Prostate gland (tissue), 2 donors: ENCODE measurements at regions not wholly inside any gene's neighbourhood (a gene's known extent, or its start where the extent isn't known, plus 50 kb on each side); places are given as distances from the start of the nearest gene placed in this dataset.
"Not testable (repeated sequence)": the region's sequence is repeated elsewhere in the genome, so short reads cannot be mapped to it uniquely, and the experiment has no call there.

Source experiments
- DNase-seq: peaks from one replicate; pipeline ENCODE4 v3.0.0-alpha.2; 2019; ENCODE audit warnings: low spot score
- H3K27ac ChIP-seq, 2 donors: fragments of 200-600 bp; sonication (generic); 2 replicates each; pipeline ENCODE4 v1.5.1; 2017 to 2019
- H3K27me3 ChIP-seq: fragments of 200-600 bp; sonication (generic); replicated peaks from 2 replicates; pipeline ENCODE4 v1.5.1; 2019; ENCODE audit not compliant: insufficient read depth
- H3K36me3 ChIP-seq, 2 donors: fragments of 200-600 bp; sonication (generic); 1 replicate in 1 of 2; 2 replicates in 1 of 2; pipeline versions ENCODE4 v1.5.1 to v1.8.1; 2017 to 2019
- H3K4me1 ChIP-seq: fragments of 200-600 bp; sonication (generic); replicated peaks from 2 replicates; pipeline ENCODE4 v1.5.1; 2019
- H3K4me3 ChIP-seq, 2 donors: fragments of 200-600 bp; sonication (generic); 2 replicates each; pipeline ENCODE4 v1.5.1; 2017 to 2019
- H3K9me3 ChIP-seq: fragments of 200-600 bp; sonication (generic); 2 replicates; pipeline ENCODE4 v1.5.1; 2017
- CTCF ChIP-seq, 4 experiments: fragments of 200-600 bp in 2 of 4; fragments of 450-650 bp in 2 of 4; sonication (generic) in 2 of 4; IDR thresholded peaks; 1 replicate in 3 of 4; 2 replicates in 1 of 4; pipeline ENCODE4 v1.5.1; 2016 to 2019; ENCODE audit warnings: antibody characterized with exemption in 4 of 4, mild to moderate bottlenecking in 2 of 4, moderate library complexity in 2 of 4
- POLR2A ChIP-seq: fragments of 450-650 bp; IDR thresholded peaks from one replicate; pipeline ENCODE4 v1.6.1; 2016; ENCODE audit warnings: antibody characterized with exemption, mild to moderate bottlenecking
- POLR2AphosphoS5 ChIP-seq: sonication (generic); formaldehyde crosslinking; IDR thresholded peaks from one replicate; pipeline ENCODE4 v1.6.1; 2017; ENCODE audit warnings: antibody characterized with exemption
- WGBS: methylation state at CpG from one replicate; pipeline ENCODE4 v1.1.5; 2018; 5-methylcytosine and 5-hydroxymethylcytosine counted together
- intact Hi-C: fragments of 100-400 bp; cut with DNase I; formaldehyde crosslinking; loops from one replicate; pipeline ENCODE4 v1.14.2; 2022

GRCh38 chr4:38333219-38333618 is 330.8 kb upstream of the KLF3 start:
- no peaks in the 10 kb centered on the region for H3K27me3 ChIP-seq
- TF ChIP-seq CTCF (IDR thresholded peaks at IDR 0.05), result no peak
- no peak for TF ChIP-seq POLR2A
- no peak for TF ChIP-seq POLR2AphosphoS5

GRCh38 chr4:38334791-38335190 is 329.2 kb upstream of the KLF3 start:
- no peaks in the 10 kb centered on the region for H3K36me3 ChIP-seq
- H3K27me3 ChIP-seq, result no peaks in the 10 kb centered on the region
- no peaks in the 10 kb centered on the region for H3K4me1 ChIP-seq
- no peak for DNase-seq
- TF ChIP-seq CTCF (IDR thresholded peaks at IDR 0.05) (no peak), POLR2AphosphoS5 (peak; percentile 26)
- no peak overlapping the region for H3K4me3 ChIP-seq
- intact Hi-C loops, result no loop called here
- 23% methylated on average over 1 of the region's 1 CpG for WGBS
- no peak overlapping the region for H3K27ac ChIP-seq
- H3K9me3 ChIP-seq, result no peaks in the 10 kb centered on the region

More at GRCh38 chr4:38333219-38333618, 330.8 kb upstream of the KLF3 start:
- H3K36me3 ChIP-seq, result no peaks in the 10 kb centered on the region
- no peak overlapping the region for H3K4me3 ChIP-seq
- H3K27ac ChIP-seq, result no peak overlapping the region
- intact Hi-C loops, result no loop called here
- no peaks in the 10 kb centered on the region for H3K9me3 ChIP-seq
- 58% methylated on average over 2 of the region's 2 CpGs for WGBS
- no peak for DNase-seq
- no peaks in the 10 kb centered on the region for H3K4me1 ChIP-seq

GRCh38 chr4:38338939-38339338 is 325.1 kb upstream of the KLF3 start:
- H3K4me1 ChIP-seq, H3K27ac ChIP-seq, H3K27me3 ChIP-seq, H3K9me3 ChIP-seq, intact Hi-C loops, DNase-seq, H3K36me3 ChIP-seq, H3K4me3 ChIP-seq: not testable (repeated sequence)
- 97% methylated on average over 1 of the region's 1 CpG for WGBS

- WGBS, result 62% methylated on average over 2 of the region's 2 CpGs
- Histone ChIP-seq H3K9me3 (no peaks in the 10 kb centered on the region), H3K4me3 (no peak overlapping the region), H3K4me1 (no peaks in the 10 kb centered on the region), H3K36me3 (no peaks in the 10 kb centered on the region), H3K27ac (no peak overlapping the region), H3K27me3 (no peaks in the 10 kb centered on the region)
- TF ChIP-seq POLR2AphosphoS5 (no peak), POLR2A (no peak), CTCF (IDR thresholded peaks at IDR 0.05) (no peak)
- intact Hi-C loops, result no loop called here
- no peak for DNase-seq
Observed at GRCh38 chr4:38343608-38344007, 320.4 kb upstream of the KLF3 start.

GRCh38 chr4:38344929-38345328 is 319.1 kb upstream of the KLF3 start:
- Histone ChIP-seq H3K27me3 (no peaks in the 10 kb centered on the region), H3K27ac (no peak overlapping the region), H3K4me1 (no peaks in the 10 kb centered on the region), H3K4me3 (no peak overlapping the region), H3K9me3 (no peaks in the 10 kb centered on the region), H3K36me3 (no peaks in the 10 kb centered on the region)
- 43% methylated on average over 1 of the region's 1 CpG for WGBS
- no peak for DNase-seq
- intact Hi-C loops, result no loop called here
- TF ChIP-seq POLR2AphosphoS5, result no peak
- no peak for TF ChIP-seq CTCF (IDR thresholded peaks at IDR 0.05)
- TF ChIP-seq POLR2A, result no peak

GRCh38 chr4:38347251-38347650 is 316.7 kb upstream of the KLF3 start:
- no peak for TF ChIP-seq CTCF (IDR thresholded peaks at IDR 0.05)
- no peak for TF ChIP-seq POLR2AphosphoS5
- TF ChIP-seq POLR2A, result no peak
- no peak overlapping the region for H3K4me3 ChIP-seq
- no peak overlapping the region for H3K27ac ChIP-seq
- no peaks in the 10 kb centered on the region for H3K9me3 ChIP-seq
- 82% methylated on average over 3 of the region's 3 CpGs for WGBS
- no peaks in the 10 kb centered on the region for H3K36me3 ChIP-seq
- DNase-seq, result no peak
- H3K27me3 ChIP-seq, result no peaks in the 10 kb centered on the region
- no peaks in the 10 kb centered on the region for H3K4me1 ChIP-seq
- intact Hi-C loops, result no loop called here
